Endodermal cell (in vitro differentiated cells): ENCODE measurements at regions not wholly inside any gene's neighbourhood (a gene's known extent, or its start where the extent isn't known, plus 50 kb on each side); places are given as distances from the start of the nearest gene placed in this dataset.

Source experiments
- DNase-seq: peaks from one replicate; pipeline ENCODE4 v3.0.0-alpha.2; 2017
- H3K27ac ChIP-seq: 2 replicates; pipeline ENCODE4 v1.5.1; 2013; ENCODE audit warnings: mild to moderate bottlenecking, low read depth, low read length, moderate library complexity
- H3K27me3 ChIP-seq: 2 replicates; pipeline ENCODE4 v1.6.1; 2013; ENCODE audit warnings: mild to moderate bottlenecking, low read length, moderate library complexity; ENCODE audit not compliant: insufficient read depth, control insufficient read depth, poor library complexity, severe bottlenecking
- H3K36me3 ChIP-seq: 2 replicates; pipeline ENCODE4 v1.7.0; 2013; ENCODE audit warnings: mild to moderate bottlenecking, low read length, moderate library complexity; ENCODE audit not compliant: control insufficient read depth, insufficient read depth
- H3K4me1 ChIP-seq: one replicate; pipeline ENCODE4 v1.7.0; 2013; ENCODE audit warnings: low read length; ENCODE audit not compliant: control insufficient read depth, insufficient read depth
- H3K4me3 ChIP-seq: 2 replicates; pipeline ENCODE4 v1.5.1; 2013; ENCODE audit warnings: mild to moderate bottlenecking, low read length, moderate library complexity
- H3K9ac ChIP-seq: 2 replicates; pipeline ENCODE4 v1.6.1; 2013; ENCODE audit warnings: mild to moderate bottlenecking, low read length, moderate library complexity; ENCODE audit not compliant: poor library complexity, severe bottlenecking; ENCODE audit errors: extremely low read depth
- H3K9me3 ChIP-seq: 2 replicates; pipeline ENCODE4 v1.6.1; 2013; ENCODE audit warnings: mild to moderate bottlenecking, low read length, moderate library complexity; ENCODE audit not compliant: control insufficient read depth
- H3K27ac Mint-ChIP-seq: 2 replicates; pipeline ENCODE4 v1.8.0; 2020; ENCODE audit warnings: mixed read lengths
- H3K27me3 Mint-ChIP-seq: 2 replicates; pipeline ENCODE4 v1.8.0; 2021; ENCODE audit warnings: mild to moderate bottlenecking, mixed read lengths; ENCODE audit not compliant: insufficient read depth
- H3K36me3 Mint-ChIP-seq: 2 replicates; pipeline ENCODE4 v1.8.0; 2020; ENCODE audit warnings: low read depth, mixed read lengths
- H3K4me1 Mint-ChIP-seq: 2 replicates; pipeline ENCODE4 v1.8.0; 2020; ENCODE audit warnings: mixed read lengths
- H3K4me3 Mint-ChIP-seq: 2 replicates; pipeline ENCODE4 v1.8.0; 2020; ENCODE audit warnings: mild to moderate bottlenecking, moderate library complexity, mixed read lengths
- H3K9me3 Mint-ChIP-seq: 2 replicates; pipeline ENCODE4 v1.8.0; 2020; ENCODE audit warnings: mild to moderate bottlenecking, mixed read lengths
- CTCF ChIP-seq: fragments of 200-600 bp; sonication (generic); conservative IDR thresholded peaks from 2 replicates; pipeline ENCODE4 v1.5.0; 2021; ENCODE audit warnings: antibody characterized with exemption, mild to moderate bottlenecking
- WGBS, 2 experiments: methylation state at CpG; one replicate each; pipeline versions ENCODE4 v1.1.5 to v1.1.7; 2013; ENCODE audit warnings: missing lambda C conversion rate in 2 of 2, mixed read lengths in 1 of 2; ENCODE audit not compliant: insufficient coverage in 1 of 2, insufficient read length in 1 of 2; 5-methylcytosine and 5-hydroxymethylcytosine counted together

GRCh38 chr7:3154881-3155494 lies 111.3 kb upstream of the CARD11 start:
- Mint-ChIP-seq H3K4me3 (no peak overlapping the region), H3K36me3 (no peaks in the 10 kb centered on the region), H3K4me1 (peaks cover 9% of the 10 kb centered on the region), H3K9me3 (peaks cover 6% of the 10 kb centered on the region), H3K27me3 (peaks cover 2% of the 10 kb centered on the region), H3K27ac (no peak overlapping the region)
- H3K27me3 ChIP-seq: no peaks in the 10 kb centered on the region
- 86 to 88% methylated on average over 4 to 7 of the region's 7 CpGs for WGBS, 2 experiments
- no peaks in the 10 kb centered on the region for H3K9me3 ChIP-seq
- H3K27ac ChIP-seq: no peak overlapping the region
- H3K4me1 ChIP-seq: no peaks in the 10 kb centered on the region
- no peak overlapping the region for H3K4me3 ChIP-seq
- peak; percentile 78 for DNase-seq
- no peaks in the 10 kb centered on the region for H3K36me3 ChIP-seq
- no peak overlapping the region for H3K9ac ChIP-seq
- TF ChIP-seq CTCF: peak; percentile 83

DNA sequence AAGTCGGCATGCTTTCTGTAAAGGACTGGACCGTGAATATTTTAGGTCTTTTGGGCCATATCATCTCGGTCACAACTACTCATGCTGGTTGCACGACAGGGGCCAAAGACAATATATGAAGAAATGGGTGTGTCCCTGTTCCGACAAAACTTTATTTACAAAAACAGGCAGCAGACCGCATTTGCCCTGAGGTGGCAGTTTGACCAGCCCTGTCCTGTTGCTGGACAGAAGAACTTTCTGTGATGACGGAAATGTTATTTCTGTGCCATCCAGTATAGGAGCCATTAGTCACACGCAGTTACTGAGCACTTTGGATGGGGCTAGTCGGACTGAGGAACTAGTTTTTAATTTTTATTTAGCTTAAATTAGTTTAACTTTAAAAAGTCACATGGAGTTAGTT lies 112.8 kb upstream of the CARD11 start:
- TF ChIP-seq CTCF: no peak
- Mint-ChIP-seq H3K27me3 (peaks cover 2% of the 10 kb centered on the region), H3K4me3 (no peak overlapping the region), H3K27ac (no peak overlapping the region), H3K36me3 (no peaks in the 10 kb centered on the region), H3K4me1 (peaks cover 11% of the 10 kb centered on the region), H3K9me3 (peaks cover 6% of the 10 kb centered on the region)
- H3K9ac ChIP-seq: no peak overlapping the region
- DNase-seq: no peak
- no peaks in the 10 kb centered on the region for H3K36me3 ChIP-seq
- WGBS, 2 experiments: 95% methylated on average over 7 to 9 of the region's 9 CpGs
- no peak overlapping the region for H3K27ac ChIP-seq
- no peaks in the 10 kb centered on the region for H3K9me3 ChIP-seq
- H3K27me3 ChIP-seq: no peaks in the 10 kb centered on the region
- no peaks in the 10 kb centered on the region for H3K4me1 ChIP-seq
- no peak overlapping the region for H3K4me3 ChIP-seq

GRCh38 chr7:3157566-3158287 lies 114.1 kb upstream of the CARD11 start:
- Mint-ChIP-seq H3K4me1 (peaks cover 11% of the 10 kb centered on the region), H3K27me3 (peaks cover 2% of the 10 kb centered on the region), H3K9me3 (peaks cover 10% of the 10 kb centered on the region), H3K4me3 (no peak overlapping the region), H3K36me3 (no peaks in the 10 kb centered on the region), H3K27ac (no peak overlapping the region)
- no peaks in the 10 kb centered on the region for H3K27me3 ChIP-seq
- no peak overlapping the region for H3K27ac ChIP-seq
- no peak overlapping the region for H3K9ac ChIP-seq
- H3K9me3 ChIP-seq: peaks cover 5% of the 10 kb centered on the region
- no peak overlapping the region for H3K4me3 ChIP-seq
- no peak for DNase-seq
- no peak for TF ChIP-seq CTCF
- WGBS, 2 experiments: 68 to 73% methylated on average over 14 to 20 of the region's 20 CpGs
- H3K4me1 ChIP-seq: no peaks in the 10 kb centered on the region
- no peaks in the 10 kb centered on the region for H3K36me3 ChIP-seq
